HG02885 (cell line): ENCODE measurements at regions not wholly inside any gene's neighbourhood (a gene's known extent, or its start where the extent isn't known, plus 50 kb on each side); places are given as distances from the start of the nearest gene placed in this dataset.

ENCODE experiments used
- ATAC-seq: cut with Tn5 transposase; IDR thresholded peaks from one replicate; pipeline ENCODE4 v1.9.1; 2021; ENCODE audit warnings: mild to moderate bottlenecking; ENCODE audit not compliant: unreplicated experiment, poor library complexity

- ATAC-seq = no peak
Observed at GRCh38 chr14:82251494-82251893, 717.8 kb upstream of the SEL1L start.

- no peak for ATAC-seq
Observed at GRCh38 chr14:82270286-82270685, 736.6 kb upstream of the SEL1L start.

GRCh38 chr14:82298811-82299210 lies 765.2 kb upstream of the SEL1L start:
- no peak for ATAC-seq

GRCh38 chr14:82309199-82309598 lies 775.5 kb upstream of the SEL1L start:
- no peak for ATAC-seq

- ATAC-seq = no peak
Observed at GRCh38 chr14:82313889-82314288, 780.2 kb upstream of the SEL1L start.

- ATAC-seq = no peak
Observed at GRCh38 chr14:82328442-82328841, 794.8 kb upstream of the SEL1L start.

GRCh38 chr14:82341261-82341810 lies 807.7 kb upstream of the SEL1L start:
- ATAC-seq = no peak

GRCh38 chr14:82342596-82342995 lies 808.9 kb upstream of the SEL1L start:
- no peak for ATAC-seq

- ATAC-seq = no peak
Observed at GRCh38 chr14:82345184-82345583, 811.5 kb upstream of the SEL1L start.

- no peak for ATAC-seq
Observed at GRCh38 chr14:82354126-82354525, 820.5 kb upstream of the SEL1L start.

- ATAC-seq = no peak
Observed at GRCh38 chr14:82359201-82359600, 825.5 kb upstream of the SEL1L start.

GRCh38 chr14:82362452-82362851 lies 828.8 kb upstream of the SEL1L start:
- no peak for ATAC-seq

GRCh38 chr14:82365471-82365870 lies 831.8 kb upstream of the SEL1L start:
- ATAC-seq = no peak

GRCh38 chr14:82366803-82367202 lies 833.1 kb upstream of the SEL1L start:
- no peak for ATAC-seq

- ATAC-seq = no peak
Observed at GRCh38 chr14:82379291-82379690, 845.6 kb upstream of the SEL1L start.

GRCh38 chr14:82385048-82385447 lies 851.4 kb upstream of the SEL1L start:
- ATAC-seq = no peak

- no peak for ATAC-seq
Observed at GRCh38 chr14:82387699-82388098, 854.0 kb upstream of the SEL1L start.

- no peak for ATAC-seq
Observed at GRCh38 chr14:82388488-82388887, 854.8 kb upstream of the SEL1L start.

GRCh38 chr14:82390586-82390985 lies 856.9 kb upstream of the SEL1L start:
- ATAC-seq = no peak

GRCh38 chr14:82394916-82395315 lies 861.3 kb upstream of the SEL1L start:
- no peak for ATAC-seq

GRCh38 chr14:82398256-82398655 lies 864.6 kb upstream of the SEL1L start:
- ATAC-seq = no peak

GRCh38 chr14:82403987-82404386 lies 870.3 kb upstream of the SEL1L start:
- ATAC-seq = no peak

GRCh38 chr14:82410064-82410463 lies 876.4 kb upstream of the SEL1L start:
- ATAC-seq = no peak
